ENCODE measurements at regions not wholly inside any gene's neighbourhood (a gene's known extent, or its start where the extent isn't known, plus 50 kb on each side); places are given as distances from the start of the nearest gene placed in this dataset.

DNA sequence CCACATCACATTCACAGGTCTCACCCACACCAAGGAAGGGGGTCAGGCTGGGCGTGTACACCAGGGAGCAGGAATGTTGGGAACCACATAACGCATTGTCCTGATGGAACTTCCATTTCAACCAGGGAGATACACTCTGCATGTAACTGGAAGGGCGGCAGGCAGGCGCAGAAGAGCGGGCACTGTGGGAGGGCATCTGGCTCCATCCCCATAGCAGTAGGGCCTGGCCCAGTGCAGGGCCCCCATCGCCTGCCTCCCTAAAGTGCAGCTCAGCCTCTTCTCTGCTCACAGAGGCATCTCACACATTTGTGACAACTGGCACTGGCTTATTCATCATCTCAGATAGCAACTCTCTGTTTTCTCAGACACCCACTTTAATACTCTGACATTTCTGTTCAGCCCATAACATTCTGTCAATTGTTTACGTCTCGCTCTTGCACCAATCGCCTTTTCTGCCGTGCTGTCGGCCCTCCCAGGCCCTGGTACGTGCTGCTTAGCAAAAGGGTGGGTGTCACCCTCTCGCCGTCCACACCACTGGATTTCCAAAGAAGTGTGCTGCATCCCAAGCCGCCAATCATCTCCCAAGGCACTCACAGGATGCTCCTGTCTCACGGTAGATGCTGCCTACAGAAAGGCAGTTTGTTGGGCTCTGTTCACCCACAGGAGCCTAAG lies 353.3 kb upstream of the ZNF507 start:
- intact Hi-C loops (cut with DNase I), result no loop called here
- no peak for DNase-seq (ENCODE audit: low spot score)
- Histone ChIP-seq H3K27ac (no peak overlapping the region), H3K4me3 (no peak overlapping the region), H3K27me3 (replicated peaks; ENCODE audit: insufficient read depth) (no peaks in the 10 kb centered on the region), H3K36me3 (no peaks in the 10 kb centered on the region), H3K4me1 (replicated peaks) (no peaks in the 10 kb centered on the region), H3K9me3 (no peaks in the 10 kb centered on the region)
- TF ChIP-seq, protein P1, sequence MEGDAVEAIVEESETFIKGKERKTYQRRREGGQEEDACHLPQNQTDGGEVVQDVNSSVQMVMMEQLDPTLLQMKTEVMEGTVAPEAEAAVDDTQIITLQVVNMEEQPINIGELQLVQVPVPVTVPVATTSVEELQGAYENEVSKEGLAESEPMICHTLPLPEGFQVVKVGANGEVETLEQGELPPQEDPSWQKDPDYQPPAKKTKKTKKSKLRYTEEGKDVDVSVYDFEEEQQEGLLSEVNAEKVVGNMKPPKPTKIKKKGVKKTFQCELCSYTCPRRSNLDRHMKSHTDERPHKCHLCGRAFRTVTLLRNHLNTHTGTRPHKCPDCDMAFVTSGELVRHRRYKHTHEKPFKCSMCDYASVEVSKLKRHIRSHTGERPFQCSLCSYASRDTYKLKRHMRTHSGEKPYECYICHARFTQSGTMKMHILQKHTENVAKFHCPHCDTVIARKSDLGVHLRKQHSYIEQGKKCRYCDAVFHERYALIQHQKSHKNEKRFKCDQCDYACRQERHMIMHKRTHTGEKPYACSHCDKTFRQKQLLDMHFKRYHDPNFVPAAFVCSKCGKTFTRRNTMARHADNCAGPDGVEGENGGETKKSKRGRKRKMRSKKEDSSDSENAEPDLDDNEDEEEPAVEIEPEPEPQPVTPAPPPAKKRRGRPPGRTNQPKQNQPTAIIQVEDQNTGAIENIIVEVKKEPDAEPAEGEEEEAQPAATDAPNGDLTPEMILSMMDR (IDR thresholded peaks at IDR 0.05), result no peak
- TF ChIP-seq POLR2AphosphoS5 (IDR thresholded peaks at IDR 0.05) (no peak), POLR2A (IDR thresholded peaks at IDR 0.05) (no peak)
- 93% methylated on average over 16 of the region's 16 CpGs for WGBS

DNA sequence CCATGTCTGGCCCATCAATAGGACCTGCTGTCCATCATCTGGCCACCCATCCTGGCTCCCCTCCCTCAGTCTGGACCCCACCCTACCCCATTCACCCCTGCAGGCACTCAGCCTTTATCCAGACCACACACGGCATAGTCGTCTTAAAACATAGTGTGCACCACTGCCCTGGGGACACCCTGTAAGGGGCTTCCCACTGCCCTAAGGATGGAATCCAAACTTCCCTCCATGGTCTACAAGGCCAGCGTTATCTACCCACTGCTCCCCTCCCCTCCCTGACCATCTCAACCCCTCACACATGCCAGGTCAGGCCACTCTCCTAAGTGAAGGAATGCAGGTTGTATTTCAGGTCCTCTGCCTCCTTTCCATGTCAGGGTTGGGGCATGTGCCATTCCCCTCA lies 352.7 kb upstream of the ZNF507 start:
- H3K27ac ChIP-seq, result no peak overlapping the region
- intact Hi-C loops (cut with DNase I), result no loop called here
- no peaks in the 10 kb centered on the region for H3K9me3 ChIP-seq
- 94% methylated on average over 3 of the region's 3 CpGs for WGBS
- H3K4me1 ChIP-seq (replicated peaks), result no peaks in the 10 kb centered on the region
- DNase-seq (ENCODE audit: low spot score), result no peak
- no peaks in the 10 kb centered on the region for H3K36me3 ChIP-seq
- H3K4me3 ChIP-seq, result no peak overlapping the region
- TF ChIP-seq POLR2A (IDR thresholded peaks at IDR 0.05), result no peak
- no peak for TF ChIP-seq POLR2AphosphoS5 (IDR thresholded peaks at IDR 0.05)
- TF ChIP-seq, protein P1 (IDR thresholded peaks at IDR 0.05), result no peak
- no peaks in the 10 kb centered on the region for H3K27me3 ChIP-seq (replicated peaks; ENCODE audit: insufficient read depth)

DNA sequence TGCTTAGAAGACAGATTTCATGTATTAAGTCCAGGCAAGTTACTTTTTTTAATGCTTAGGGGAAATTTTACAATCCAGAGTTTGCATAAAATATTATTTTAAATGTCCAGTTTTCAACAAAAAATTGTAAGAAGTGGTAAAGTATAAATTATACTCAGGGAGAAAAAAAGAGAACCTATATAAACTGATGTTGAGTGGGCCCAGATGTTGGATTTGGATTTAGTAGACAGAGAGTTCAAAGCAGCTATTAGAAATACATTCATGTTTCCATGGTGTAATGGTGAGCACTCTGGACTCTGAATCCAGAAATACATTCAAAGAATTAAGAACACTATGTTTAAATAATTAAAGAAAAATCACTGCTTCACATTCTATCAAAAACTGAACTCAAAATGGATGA lies 349.9 kb upstream of the ZNF507 start:
- Histone ChIP-seq H3K27me3 (replicated peaks; ENCODE audit: insufficient read depth) (no peaks in the 10 kb centered on the region), H3K4me1 (replicated peaks) (no peaks in the 10 kb centered on the region), H3K36me3 (no peaks in the 10 kb centered on the region), H3K4me3 (no peak overlapping the region), H3K27ac (no peak overlapping the region), H3K9me3 (no peaks in the 10 kb centered on the region)
- no peak for DNase-seq (ENCODE audit: low spot score)
- intact Hi-C loops (cut with DNase I), result no loop called here
- TF ChIP-seq, protein P1 (IDR thresholded peaks at IDR 0.05), result no peak
- TF ChIP-seq POLR2A (IDR thresholded peaks at IDR 0.05) (no peak), POLR2AphosphoS5 (IDR thresholded peaks at IDR 0.05) (no peak)

DNA sequence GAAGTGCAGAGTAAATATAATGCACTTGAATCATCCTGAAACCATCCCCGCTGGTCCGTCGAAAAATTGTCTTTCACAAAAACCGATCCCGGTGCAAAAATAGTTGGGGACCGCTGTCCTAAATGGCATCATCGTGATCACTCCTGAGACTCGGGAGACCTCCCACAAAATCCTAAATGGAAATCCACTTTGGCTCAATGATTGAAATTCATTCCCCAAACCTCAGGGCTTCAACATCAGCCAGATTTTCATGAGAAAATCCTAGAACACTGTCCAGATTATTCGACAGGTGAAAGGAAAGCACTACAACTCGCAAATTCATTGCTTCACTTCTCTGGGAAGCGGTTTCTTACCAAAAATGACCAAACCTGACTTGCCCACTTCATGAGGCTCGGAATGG lies 335.3 kb upstream of the ZNF507 start:
- Histone ChIP-seq H3K9me3 (no peaks in the 10 kb centered on the region), H3K36me3 (no peaks in the 10 kb centered on the region), H3K4me1 (replicated peaks) (no peaks in the 10 kb centered on the region), H3K27me3 (replicated peaks; ENCODE audit: insufficient read depth) (no peaks in the 10 kb centered on the region), H3K27ac (no peak overlapping the region), H3K4me3 (no peak overlapping the region)
- DNase-seq (ENCODE audit: low spot score), result no peak
- TF ChIP-seq POLR2A (IDR thresholded peaks at IDR 0.05) (no peak), POLR2AphosphoS5 (IDR thresholded peaks at IDR 0.05) (no peak)
- TF ChIP-seq, protein P1 (IDR thresholded peaks at IDR 0.05), result no peak
- 92% methylated on average over 12 of the region's 12 CpGs for WGBS
- intact Hi-C loops (cut with DNase I), result no loop called here

DNA sequence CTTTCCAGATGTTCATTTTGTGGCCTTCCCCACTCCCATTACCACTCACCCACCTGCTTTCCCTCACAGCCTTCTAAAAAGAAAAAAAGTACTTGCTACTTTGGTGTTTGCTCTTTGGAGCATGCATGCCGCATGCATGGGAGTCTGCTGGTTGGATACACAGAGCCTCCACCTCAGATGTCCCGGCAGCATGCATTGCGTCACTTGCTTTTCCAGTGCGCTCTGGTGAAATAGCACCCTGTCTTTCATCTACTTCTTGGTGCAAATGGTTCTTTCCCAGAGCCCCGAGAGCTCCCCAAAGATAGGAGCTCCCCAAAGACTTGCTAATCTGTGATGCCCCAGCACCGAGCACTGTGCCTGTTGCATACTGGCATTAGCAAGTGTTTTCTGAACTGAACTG lies 333.2 kb upstream of the ZNF507 start:
- Histone ChIP-seq H3K36me3 (no peaks in the 10 kb centered on the region), H3K27ac (no peak overlapping the region), H3K27me3 (replicated peaks; ENCODE audit: insufficient read depth) (no peaks in the 10 kb centered on the region), H3K4me3 (no peak overlapping the region), H3K9me3 (no peaks in the 10 kb centered on the region), H3K4me1 (replicated peaks) (no peaks in the 10 kb centered on the region)
- 79% methylated on average over 6 of the region's 6 CpGs for WGBS
- no peak for DNase-seq (ENCODE audit: low spot score)
- intact Hi-C loops (cut with DNase I), result no loop called here
- TF ChIP-seq, protein P1 (IDR thresholded peaks at IDR 0.05), result no peak
- no peak for TF ChIP-seq POLR2A (IDR thresholded peaks at IDR 0.05)
- no peak for TF ChIP-seq POLR2AphosphoS5 (IDR thresholded peaks at IDR 0.05)
